ENCODE measurements at regions not wholly inside any gene's neighbourhood (a gene's known extent, or its start where the extent isn't known, plus 50 kb on each side); places are given as distances from the start of the nearest gene placed in this dataset.
"Not testable (repeated sequence)": the region's sequence is repeated elsewhere in the genome, so short reads cannot be mapped to it uniquely, and the experiment has no call there.

DNA sequence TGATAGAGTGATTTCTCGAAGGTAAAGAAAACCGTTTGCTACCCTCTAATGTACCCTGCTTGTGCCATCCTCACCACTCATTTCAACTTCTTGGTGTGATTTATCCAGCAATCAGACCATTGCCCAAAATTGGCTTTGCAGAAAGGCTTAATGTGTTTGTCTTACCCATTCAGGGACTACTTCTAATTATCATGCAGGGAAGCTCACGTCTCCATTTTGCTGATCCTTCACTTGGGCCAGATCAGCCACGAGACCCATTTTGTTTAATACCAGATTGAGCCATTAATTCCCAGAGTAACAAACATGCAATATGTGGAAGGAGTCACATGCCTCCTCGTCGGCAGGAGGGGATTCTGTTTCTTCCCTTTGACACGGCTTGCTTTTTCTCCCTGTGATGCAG lies 51.1 kb upstream of the CRY1 start:
- no peak for DNase-seq

DNA sequence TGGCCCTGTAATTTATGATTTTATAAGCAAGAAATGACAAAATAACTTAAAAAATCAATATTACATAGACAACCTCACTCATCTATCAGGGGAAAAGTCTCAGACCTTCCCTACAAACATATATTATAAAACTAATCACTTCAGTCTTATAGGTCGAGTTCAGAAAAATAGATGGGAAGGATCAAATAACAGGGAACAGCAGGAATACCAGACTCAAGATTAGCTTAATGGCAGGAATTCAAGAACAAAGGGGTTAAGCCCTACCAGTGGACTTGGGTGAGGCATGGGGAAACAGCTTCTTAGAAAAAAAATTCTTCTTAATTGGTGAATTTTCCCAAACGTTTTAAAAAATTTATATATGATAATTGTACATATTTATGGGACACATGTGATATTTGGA lies 51.6 kb upstream of the CRY1 start:
- no peak for DNase-seq

DNA sequence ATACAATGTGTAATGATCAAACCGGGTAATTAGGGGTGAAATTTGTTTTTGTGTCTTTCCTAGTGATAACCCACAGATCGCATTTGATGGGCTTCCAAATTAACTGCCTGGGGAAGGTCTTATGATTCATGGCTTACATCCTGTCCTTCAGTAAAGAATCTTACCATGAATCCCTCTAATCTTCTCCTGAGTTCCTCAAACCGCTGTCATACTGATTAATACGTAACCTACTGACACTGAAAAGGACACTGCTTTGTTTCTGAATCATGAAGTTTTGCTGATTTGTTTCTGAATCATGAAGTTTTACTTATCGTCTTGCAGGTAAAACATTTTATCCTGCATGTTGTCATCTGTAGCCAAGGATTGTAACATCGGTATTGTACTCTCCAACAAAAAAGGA lies 52.0 kb upstream of the CRY1 start:
- no peak for DNase-seq

DNA sequence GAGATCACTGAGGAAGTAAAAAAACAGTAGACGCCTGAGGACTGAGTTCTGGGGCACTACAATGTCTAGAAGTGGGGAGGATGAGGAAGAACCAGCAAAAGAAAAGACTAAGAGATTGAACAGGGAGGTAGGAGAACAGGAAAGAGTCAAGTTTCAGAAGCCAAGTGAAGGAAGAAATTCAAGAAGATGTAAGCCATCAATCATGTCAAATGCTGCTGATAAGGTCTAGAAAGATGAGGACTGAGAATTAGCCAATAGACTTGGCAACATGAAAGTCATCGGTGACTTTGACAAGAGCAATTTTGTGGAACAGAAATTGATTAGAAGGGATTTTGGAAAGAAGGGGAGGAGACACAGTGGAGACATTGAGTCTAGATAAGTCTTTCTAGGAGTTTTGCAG lies 54.8 kb upstream of the CRY1 start:
- DNase-seq: no peak

DNA sequence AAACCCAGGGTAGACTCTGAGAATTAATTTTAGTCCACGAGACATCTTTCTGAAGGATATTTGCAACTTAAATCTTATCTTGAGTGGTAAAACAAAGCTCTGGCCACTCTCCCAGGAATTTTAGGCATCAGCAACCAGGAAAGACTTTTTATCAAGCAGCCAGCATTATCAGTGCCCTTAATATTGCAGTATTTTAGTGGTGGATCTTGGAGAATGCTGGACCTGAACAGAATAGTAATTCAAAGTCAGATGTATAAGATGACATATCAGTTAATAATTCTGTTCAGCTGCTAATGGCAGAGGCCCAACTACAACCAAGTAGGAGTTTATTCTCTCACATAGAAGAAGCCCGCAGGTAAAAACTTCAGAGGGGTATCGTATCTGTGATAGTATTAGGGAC lies 59.0 kb upstream of the CRY1 start:
- DNase-seq: no peak

DNA sequence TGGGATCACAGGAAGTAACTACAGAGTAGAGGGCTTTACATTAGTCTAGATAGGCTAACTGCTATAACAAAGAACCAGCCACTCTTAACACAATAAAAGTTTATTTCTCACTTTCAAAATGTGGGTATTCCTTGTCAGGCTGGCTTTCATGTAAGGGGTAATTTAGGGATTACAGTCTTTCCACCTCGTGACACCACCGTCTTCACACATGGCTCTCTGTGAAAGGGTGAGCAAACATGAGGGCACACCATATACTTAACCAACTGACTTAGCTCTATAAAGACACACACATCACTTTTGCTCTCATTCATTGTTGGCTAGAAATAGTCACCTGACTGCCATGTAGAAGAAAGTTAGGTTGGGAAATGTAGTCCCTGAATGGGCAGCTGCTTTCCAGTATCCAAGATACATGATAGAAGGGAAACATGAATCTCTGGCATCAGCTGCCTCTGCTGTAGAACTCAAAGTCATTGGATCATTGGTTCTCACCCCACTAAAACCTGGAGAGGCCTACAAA lies 66.1 kb upstream of the CRY1 start:
- no peak for DNase-seq

DNA sequence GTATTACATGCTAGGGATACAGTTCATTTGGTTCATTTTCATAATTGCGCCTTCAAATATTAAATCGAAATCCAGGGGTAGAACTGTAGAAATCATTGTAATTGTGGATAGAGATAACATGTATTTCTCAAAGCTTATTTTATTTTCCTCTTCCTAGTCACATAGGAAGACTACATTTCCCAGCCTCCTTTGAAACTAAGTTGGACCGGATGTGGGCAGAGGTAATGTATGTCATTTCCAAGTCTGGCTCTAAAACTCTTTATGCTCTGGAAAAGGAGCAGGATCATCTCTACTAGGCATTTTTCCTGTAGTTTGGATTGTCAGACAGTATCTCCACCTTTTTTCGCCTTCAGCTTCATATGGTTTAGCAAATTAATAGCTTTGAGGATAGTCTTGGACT lies 70.1 kb upstream of the CRY1 start:
- no peak for DNase-seq

DNA sequence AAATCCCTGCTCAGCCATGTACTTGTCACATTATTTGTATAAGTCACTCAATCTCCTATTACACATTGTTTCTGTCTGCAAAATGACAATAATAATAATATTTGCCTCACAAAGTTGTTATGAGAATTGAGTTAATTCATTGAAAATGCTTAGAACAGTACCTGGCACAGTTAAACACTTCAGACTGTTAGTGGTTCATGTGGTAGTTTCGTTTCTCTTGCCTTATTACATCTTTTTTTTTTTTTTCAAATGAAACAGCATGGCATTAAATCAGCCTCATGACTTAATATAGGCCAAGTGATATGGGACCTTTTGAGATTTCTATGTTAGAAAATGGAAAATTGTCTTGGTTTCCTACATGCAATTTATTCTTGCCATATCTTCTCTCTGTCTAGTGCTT lies 71.0 kb upstream of the CRY1 start:
- no peak for DNase-seq

DNA sequence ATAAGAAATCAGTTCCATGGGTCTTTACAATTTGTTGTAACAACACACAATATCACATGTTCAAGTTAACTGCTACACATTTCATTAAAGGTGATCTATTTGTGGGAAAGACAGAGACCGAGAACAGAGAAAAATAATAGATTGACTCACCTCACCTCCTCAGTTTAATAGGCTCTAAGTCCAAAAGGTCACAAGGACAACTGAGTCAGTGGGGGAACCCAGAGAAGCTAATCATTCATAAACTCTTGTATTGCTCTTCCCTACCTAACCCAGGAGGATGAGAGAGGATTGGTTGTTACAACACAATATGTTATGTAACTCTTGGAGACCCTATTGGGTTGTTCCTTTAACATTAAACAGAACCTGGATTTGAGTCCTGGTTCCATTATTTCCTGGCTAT lies 72.2 kb upstream of the CRY1 start:
- no peak for DNase-seq

DNA sequence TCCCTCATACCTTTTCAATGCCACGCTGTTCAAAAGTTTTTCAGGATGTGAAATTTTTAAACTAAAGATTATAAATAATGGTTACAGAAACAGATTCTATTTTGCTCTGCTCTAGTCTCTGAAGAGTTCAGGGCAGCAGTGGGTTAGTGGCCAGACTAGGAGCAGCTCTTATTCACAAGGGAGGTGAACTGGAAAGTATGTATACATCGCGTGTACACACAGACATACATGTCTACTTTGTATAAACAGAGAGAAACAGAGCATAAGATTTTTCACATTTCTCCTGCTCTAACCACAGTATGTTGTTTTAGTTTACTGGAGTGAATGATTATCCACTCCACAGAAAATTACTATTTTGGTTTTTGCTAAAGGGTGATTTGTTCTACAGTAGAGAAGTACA lies 74.4 kb upstream of the CRY1 start:
- DNase-seq: no peak

DNA sequence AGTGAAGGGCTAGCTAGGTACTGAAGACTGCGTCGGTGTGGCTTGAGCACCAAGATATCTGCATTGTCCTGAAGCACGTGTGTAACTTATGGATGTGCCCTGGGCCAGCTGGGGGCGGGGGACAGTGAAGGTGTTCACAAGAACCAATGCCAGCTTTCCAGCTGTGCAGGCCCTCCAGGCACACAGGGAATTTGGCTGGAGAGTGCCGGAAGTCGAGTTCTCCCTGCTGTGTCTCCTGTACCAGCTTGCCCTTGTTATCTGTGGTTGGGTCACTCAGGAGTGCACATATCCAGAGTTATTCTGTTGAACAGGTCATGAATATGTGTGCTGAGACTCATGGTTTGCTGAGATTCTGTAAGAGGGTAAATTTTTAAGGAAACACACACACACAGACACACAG lies 75.9 kb upstream of the CRY1 start:
- no peak for DNase-seq

DNA sequence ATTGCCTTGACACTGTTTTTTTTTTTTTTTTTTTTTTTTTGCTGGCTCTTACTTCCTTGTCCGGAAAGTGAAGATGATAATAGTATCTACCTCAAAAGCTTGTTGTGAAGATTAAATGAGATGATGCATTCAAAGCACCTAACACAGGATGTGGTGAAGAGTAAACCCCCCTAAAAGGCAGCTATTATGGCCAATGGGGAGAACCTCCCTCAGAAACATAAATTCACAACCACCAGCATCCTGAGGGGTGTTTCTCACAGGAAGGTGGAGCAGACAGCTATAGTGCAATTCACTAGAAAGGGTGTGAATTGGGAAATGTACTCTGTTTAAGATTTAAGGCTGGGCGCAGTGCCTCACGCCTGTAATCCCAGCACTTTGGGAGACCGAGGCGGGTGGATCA lies 85.4 kb upstream of the CRY1 start:
- peak; percentile 15 to 38 for DNase-seq

DNA sequence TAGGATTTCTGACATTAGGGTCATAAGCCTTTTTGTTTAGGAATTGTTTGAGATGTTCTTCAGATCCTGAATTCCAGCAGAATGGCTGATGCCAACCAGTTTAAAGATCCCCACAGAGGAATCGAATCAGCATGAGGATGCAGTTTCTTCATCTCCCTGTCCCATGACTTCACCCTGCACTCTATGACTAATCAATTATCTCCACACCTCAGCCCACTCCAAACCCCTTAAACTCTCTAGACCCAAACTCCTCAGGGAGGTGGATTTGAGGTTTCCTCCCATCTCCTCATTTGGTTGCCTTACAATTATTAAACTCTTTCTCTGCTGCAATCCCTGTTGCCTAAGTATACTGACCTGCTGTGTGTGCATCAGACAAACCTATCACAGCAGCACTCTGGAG lies 86.5 kb upstream of the CRY1 start:
- DNase-seq: no peak

DNA sequence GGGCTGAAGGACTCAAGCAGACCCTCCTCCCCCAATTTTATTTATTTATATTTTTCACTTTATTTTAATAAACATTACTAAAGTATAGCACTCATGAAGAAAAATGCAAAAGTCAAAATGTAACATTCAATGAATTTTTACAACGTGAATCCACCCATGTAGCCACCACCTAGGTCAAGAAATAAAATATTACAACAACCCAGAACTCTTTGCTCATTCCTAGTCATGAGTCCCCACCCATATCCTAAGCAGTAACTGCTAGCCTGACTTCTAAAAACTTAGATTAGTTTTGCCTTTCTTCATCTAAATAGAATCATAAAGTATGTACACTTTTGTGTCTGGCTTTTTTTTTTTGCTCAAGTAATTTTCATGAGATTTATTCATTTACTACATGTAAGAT lies 86.9 kb upstream of the CRY1 start:
- no peak for DNase-seq

DNA sequence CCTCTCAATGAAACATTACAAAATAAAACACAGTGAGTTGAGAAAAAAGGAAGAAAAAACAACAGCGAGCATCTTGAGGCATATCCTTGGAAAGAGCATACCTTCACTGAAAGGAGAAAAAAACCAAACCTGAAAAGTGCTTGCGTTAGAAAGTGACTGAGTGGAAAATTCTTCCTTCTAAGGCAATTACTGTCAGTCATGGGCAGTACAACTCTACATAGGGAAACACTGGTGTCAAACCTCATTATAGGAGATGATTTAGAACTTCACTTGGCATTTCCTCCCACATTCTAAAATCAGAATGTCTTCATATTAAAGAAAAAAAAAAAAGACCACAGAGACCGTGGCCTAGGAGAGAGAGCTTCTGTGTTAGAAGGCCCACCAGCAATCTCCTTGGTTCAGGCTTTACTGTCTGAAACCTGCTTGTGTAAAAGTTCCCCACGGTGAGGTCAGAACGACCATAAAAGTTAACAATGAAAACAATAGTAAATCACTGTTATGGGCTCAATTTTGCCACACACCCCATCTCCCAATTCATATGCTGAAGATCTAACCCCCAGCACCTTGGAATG lies 91.1 kb upstream of the CRY1 start:
- no peak for DNase-seq

DNA sequence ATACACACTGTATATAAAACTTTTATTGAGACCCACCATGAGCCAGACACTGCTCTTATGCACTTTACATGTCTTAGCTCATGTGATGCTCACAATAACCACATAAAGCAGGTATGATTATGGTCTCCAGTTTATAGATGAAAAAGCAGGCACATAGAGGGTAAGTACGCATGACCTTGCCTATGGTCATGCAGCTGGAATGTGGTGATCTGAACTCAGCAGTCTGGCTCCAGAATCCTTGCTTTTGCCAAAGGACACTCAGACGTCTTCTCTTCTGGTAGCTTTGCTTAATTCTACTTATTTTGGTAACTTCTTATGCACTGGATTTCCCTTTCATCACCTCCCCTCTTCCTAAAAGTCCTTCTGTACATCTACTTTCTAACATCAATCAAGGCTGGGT lies 103.3 kb upstream of the CRY1 start:
- no peak for DNase-seq

DNA sequence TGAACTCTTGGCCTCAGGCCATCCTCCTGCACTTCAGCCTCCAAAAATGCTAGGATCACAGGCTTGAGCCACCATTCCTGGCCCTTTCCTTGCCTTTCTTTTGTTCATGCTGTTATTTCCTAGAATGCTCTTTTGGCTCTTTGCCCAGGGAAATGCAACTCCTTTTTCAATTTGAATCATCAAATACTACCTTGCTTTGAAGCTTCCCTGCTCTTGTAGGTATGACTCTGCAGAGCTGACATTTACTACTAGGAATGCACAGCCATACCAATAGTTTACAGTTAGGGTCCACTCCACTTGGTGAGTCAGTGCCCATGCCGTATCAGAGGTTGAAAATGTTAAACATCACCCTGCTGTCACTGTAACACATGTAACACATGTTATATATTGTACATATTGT lies 107.0 kb upstream of the CRY1 start:
- DNase-seq: no peak

DNA sequence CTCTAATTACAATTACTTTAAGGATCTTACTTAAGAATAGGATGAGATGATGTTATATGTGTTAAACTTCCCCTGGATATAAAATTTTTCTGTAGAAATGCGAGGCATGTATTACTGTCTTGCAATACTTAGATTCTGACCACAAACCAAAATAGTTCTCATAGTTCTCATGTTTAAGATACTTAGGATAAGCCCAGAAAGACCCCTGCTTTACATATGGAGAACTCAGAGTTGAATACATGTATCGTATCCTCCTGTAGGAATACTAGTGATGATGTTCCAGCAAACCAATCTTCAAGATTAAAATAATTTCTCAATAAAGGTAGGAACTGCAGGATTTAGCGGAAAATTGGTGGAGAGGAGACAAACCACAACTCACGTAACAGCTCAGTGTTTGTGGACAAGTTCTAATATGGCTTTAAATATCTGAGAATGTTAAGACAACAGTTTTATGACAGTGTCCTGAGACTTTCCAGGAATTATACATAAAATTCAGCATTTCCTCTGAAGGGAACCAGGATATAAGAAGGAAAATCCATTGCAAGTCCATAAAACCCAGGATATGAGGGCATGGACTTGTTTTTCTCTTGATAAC lies 114.7 kb upstream of the CRY1 start:
- DNase-seq: no peak

DNA sequence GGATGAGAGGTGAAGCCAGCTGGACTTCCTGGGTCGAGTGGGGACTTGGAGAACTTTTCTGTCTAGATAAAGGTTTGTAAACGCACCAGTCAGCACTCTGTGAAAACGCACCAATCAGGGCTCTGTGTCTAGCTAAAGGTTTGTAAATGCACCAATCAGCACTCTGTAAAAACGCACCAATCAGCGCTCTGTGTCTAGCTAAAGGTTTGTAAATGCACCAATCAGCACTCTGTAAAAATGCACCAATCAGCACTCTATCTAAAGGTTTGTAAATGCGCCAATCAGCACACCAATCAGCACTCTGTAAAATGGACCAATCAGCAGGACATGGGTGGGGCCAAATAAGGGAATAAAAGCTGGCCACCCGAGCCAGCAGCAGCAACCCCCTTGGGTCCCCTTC lies 116.4 kb upstream of the CRY1 start:
- DNase-seq: not testable (repeated sequence)

DNA sequence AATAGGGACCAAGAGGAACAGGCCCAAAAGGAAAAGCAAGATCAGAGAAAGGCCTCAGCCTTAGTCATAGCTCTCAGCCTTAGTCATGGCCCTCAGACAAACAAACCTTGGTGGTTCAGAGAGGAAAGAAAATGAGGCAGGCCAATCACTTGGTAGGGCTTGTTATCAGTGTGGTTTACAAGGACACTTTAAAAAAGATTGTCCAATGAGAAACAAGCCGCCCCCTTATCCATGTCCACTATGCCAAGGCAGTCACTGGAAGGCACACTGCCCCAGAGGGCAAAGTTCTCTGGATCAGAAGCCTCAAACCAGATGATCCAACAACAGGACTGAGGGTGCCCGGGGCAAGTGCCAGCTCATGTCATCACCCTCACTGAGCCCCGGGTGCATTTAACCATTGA lies 121.0 kb upstream of the CRY1 start:
- not testable (repeated sequence) for DNase-seq

DNA sequence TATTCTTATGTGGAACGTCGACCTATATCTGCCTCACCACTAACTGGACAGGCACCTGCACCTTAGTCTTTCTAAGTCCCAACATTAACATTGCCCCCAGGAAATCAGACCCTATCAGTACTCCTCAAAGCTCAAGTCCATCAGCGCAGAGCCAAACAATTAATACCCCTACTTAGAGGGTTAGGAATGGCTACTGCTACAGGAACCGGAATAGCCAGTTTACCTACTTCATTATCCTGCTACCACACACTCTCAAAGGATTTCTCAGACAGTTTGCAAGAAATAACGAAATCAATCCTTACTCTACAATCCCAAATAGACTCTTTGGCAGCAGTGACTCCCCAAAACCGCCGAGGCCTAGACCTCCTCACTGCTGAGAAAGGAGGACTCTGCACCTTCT lies 123.1 kb upstream of the CRY1 start:
- DNase-seq: not testable (repeated sequence)

DNA sequence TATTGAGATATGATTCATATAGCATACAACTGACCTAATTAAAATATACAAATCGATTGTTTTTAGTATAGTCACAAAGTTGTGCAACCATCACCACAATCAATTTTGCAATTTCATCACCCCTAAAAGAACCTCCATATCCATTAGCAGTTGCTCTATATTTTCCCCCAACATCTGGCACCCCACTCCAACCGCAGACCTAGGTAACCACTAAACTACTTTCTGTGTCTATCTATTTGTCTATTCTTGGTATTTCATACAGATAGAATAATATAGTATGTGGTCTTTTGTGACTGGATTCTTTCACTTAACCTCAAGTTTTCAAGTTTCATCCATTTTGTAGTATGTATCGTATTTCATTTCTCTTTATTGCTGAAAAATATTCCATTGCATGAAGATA lies 126.0 kb upstream of the CRY1 start:
- no peak for DNase-seq

DNA sequence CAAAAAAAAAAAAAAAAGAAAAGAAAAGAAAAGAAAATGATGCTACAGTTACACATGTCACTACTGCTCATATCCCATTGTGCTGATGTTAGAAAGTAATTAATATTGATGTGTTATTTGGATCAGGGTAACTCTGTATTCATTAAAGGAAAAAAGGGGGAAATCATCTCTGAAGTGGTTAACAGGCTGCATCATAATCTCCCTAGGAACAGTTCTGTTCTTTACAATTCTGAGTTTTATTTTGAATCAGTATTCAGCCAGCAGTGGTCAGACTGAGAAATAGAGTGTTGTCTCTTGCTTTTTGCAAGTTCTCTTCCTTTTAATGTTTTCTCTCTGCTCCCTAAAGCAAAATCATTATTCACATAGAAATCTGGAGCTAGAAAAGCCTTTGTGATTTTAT lies 128.6 kb upstream of the CRY1 start:
- no peak for DNase-seq

DNA sequence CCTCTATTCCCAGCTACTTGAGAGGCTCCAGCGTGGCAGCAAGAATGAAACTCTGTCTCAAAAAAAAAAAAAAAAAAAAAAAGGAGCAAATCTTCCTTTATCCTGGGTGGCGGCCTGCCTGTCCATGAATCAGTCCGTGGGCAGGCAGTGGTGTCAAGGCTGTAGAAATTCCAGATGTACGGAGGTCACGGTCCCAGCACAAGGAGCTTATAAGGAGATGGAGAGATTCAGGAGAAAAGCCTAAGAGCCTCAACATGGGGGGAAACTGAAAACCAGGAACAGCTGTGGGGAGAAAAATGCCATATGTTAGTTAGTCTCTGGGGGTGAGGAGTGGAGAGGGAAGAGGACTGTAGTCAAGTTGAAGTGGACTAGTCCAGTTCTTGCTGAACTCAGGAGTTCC lies 130.5 kb upstream of the CRY1 start:
- DNase-seq: no peak

DNA sequence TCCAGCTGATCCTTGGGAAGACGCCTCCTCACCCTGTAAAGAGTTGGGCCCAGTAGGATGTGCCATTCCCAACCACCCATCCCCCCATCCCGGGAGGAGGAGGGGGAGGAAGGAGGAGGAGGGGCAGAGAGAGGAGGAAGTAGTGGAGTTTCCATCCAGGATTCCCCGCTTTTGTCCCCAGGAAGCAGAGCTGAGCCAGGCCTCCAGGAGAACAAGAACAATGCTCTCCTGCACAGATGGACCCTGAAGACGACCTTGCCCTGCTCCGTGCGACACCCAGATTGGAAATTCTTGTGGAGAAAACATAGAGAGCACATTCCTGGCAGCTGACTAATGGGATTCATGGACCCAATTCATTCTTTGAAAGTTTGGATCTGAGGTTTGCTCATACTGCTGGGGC lies 132.3 kb upstream of the CRY1 start:
- no peak for DNase-seq
